ENCODE measurements at regions not wholly inside any gene's neighbourhood (a gene's known extent, or its start where the extent isn't known, plus 50 kb on each side); places are given as distances from the start of the nearest gene placed in this dataset.

DNA sequence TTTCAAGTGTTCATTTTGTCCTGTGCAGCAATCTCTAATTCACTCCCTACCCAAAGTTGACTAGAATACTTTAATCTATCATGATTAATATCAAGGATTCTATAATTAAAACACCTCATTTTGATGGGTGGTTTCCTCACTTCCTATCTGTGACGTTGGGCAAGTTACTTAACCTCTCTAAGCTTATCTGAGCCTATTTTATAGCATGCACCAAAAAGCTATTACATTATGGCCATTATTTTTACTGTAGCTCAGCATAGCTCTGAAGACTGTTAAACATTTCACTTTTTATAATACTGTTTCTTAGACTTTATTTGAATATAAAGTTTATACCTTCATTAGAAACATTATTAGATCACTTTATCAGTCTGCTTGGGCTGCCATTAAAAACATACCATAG, 579.6 kb upstream of the NXPH2 start:
- TF ChIP-seq, protein P1, sequence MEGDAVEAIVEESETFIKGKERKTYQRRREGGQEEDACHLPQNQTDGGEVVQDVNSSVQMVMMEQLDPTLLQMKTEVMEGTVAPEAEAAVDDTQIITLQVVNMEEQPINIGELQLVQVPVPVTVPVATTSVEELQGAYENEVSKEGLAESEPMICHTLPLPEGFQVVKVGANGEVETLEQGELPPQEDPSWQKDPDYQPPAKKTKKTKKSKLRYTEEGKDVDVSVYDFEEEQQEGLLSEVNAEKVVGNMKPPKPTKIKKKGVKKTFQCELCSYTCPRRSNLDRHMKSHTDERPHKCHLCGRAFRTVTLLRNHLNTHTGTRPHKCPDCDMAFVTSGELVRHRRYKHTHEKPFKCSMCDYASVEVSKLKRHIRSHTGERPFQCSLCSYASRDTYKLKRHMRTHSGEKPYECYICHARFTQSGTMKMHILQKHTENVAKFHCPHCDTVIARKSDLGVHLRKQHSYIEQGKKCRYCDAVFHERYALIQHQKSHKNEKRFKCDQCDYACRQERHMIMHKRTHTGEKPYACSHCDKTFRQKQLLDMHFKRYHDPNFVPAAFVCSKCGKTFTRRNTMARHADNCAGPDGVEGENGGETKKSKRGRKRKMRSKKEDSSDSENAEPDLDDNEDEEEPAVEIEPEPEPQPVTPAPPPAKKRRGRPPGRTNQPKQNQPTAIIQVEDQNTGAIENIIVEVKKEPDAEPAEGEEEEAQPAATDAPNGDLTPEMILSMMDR (IDR thresholded peaks at IDR 0.05) = no peak
- no peak for TF ChIP-seq EZH2 (IDR thresholded peaks at IDR 0.05; ENCODE audit: borderline replicate concordance, insufficient read depth, low read depth, low read length, poor library complexity, severe bottlenecking)

All from B cell (primary cell).